IMR-90 (cell line): ENCODE measurements at regions not wholly inside any gene's neighbourhood (a gene's known extent, or its start where the extent isn't known, plus 50 kb on each side); places are given as distances from the start of the nearest gene placed in this dataset.

ENCODE experiments used
- ATAC-seq: fragments of 200-7000 bp; cut with Tn5 transposase; 2 replicates; pipeline ENCODE4 v1.9.1; 2020; ENCODE audit warnings: low read depth, mild to moderate bottlenecking, moderate library complexity
- BruUV-seq: library from RNA; stranded (reverse); fragments of 400-500 nt; replicated peaks from 2 replicates; lab custom pipeline; 2021; lab: Mats Ljungman, UMichigan
- CTCF ChIA-PET: fragments of 300-600 bp; formaldehyde crosslinking; extraction: SDS; loops from one replicate; lab custom pipeline; 2021; ENCODE audit warnings: antibody characterized with exemption; lab: Yijun Ruan, JAX
- POLR2A ChIA-PET: fragments of 300-600 bp; sonication (Branson Sonifier 250); formaldehyde crosslinking; loops from one replicate; lab custom pipeline; 2022; ENCODE audit warnings: antibody characterized with exemption; ENCODE audit not compliant: unreplicated experiment; lab: Charles Lee
- DNase-seq: peaks from one replicate; pipeline ENCODE4 v3.0.0; 2013
- H2AFZ ChIP-seq: replicated peaks from 2 replicates; pipeline ENCODE3; 2013; ENCODE audit warnings: low read length, mild to moderate bottlenecking; ENCODE audit not compliant: poor library complexity
- H2AK5ac ChIP-seq: 2 replicates; pipeline ENCODE4 v1.6.1; 2013; ENCODE audit warnings: low read depth, low read length, inconsistent platforms
- H2AK9ac ChIP-seq: replicated peaks from 2 replicates; pipeline ENCODE3; 2013; ENCODE audit warnings: mild to moderate bottlenecking, low read depth, low read length, moderate library complexity; ENCODE audit not compliant: poor library complexity
- H2BK120ac ChIP-seq: 2 replicates; pipeline ENCODE4 v1.6.1; 2013; ENCODE audit warnings: low read depth, low read length, inconsistent platforms
- H2BK15ac ChIP-seq: 3 replicates; pipeline ENCODE4 v1.6.1; 2013; ENCODE audit warnings: low read depth, low read length, inconsistent platforms
- H2BK20ac ChIP-seq: 2 replicates; pipeline ENCODE4 v1.6.1; 2013; ENCODE audit warnings: low read depth, mild to moderate bottlenecking, inconsistent platforms, low read length, moderate library complexity
- H2BK5ac ChIP-seq: 2 replicates; pipeline ENCODE4 v1.6.1; 2013; ENCODE audit warnings: mild to moderate bottlenecking, low read depth, low read length, inconsistent platforms; ENCODE audit not compliant: poor library complexity, severe bottlenecking
- H3K14ac ChIP-seq: replicated peaks from 2 replicates; pipeline ENCODE4 v1.6.1; 2013; ENCODE audit warnings: low read depth, low read length, inconsistent platforms
- H3K18ac ChIP-seq: 2 replicates; pipeline ENCODE4 v1.6.1; 2013; ENCODE audit warnings: low read depth, low read length, control low read depth
- H3K23ac ChIP-seq: 2 replicates; pipeline ENCODE4 v1.6.1; 2013; ENCODE audit warnings: low read depth, low read length, inconsistent platforms
- H3K27ac ChIP-seq: 2 replicates; pipeline ENCODE4 v1.5.1; 2013; ENCODE audit warnings: mild to moderate bottlenecking, control low read depth, low read length; ENCODE audit not compliant: insufficient read depth
- H3K27me3 ChIP-seq: 2 replicates; pipeline ENCODE4 v1.6.1; 2013; ENCODE audit warnings: low read length; ENCODE audit not compliant: control insufficient read depth, insufficient read depth
- H3K36me3 ChIP-seq: 2 replicates; pipeline ENCODE4 v1.6.1; 2013; ENCODE audit warnings: low read length, mixed read lengths; ENCODE audit not compliant: control insufficient read depth, insufficient read depth
- H3K4ac ChIP-seq: 2 replicates; pipeline ENCODE4 v1.6.1; 2013; ENCODE audit warnings: low read depth, low read length, inconsistent platforms
- H3K4me1 ChIP-seq: 2 replicates; pipeline ENCODE4 v1.6.1; 2013; ENCODE audit warnings: low read length, mixed read lengths; ENCODE audit not compliant: control insufficient read depth, insufficient read depth
- H3K4me2 ChIP-seq: 2 replicates; pipeline ENCODE4 v1.6.1; 2013; ENCODE audit warnings: low read depth, mild to moderate bottlenecking, control low read depth, low read length, moderate library complexity
- H3K4me3 ChIP-seq: 2 replicates; pipeline ENCODE4 v1.5.1; 2013; ENCODE audit warnings: low read depth, mild to moderate bottlenecking, control low read depth, low read length, moderate library complexity; ENCODE audit not compliant: insufficient read depth
- H3K56ac ChIP-seq: 2 replicates; pipeline ENCODE4 v1.6.1; 2013; ENCODE audit warnings: low read length, inconsistent platforms; ENCODE audit not compliant: insufficient read depth; ENCODE audit errors: extremely low read depth
- H3K79me1 ChIP-seq, 2 experiments: 2 replicates each; pipeline ENCODE4 v1.6.1; 2013; ENCODE audit warnings: low read length in 2 of 2, inconsistent platforms in 1 of 2, low read depth in 1 of 2
- H3K9ac ChIP-seq: 2 replicates; pipeline ENCODE4 v1.6.1; 2013; ENCODE audit warnings: low read depth, low read length, control low read depth
- H3K9me1 ChIP-seq: 2 replicates; pipeline ENCODE4 v1.6.1; 2013; ENCODE audit warnings: low read length, inconsistent platforms; ENCODE audit not compliant: insufficient read depth
- H3K9me3 ChIP-seq: 2 replicates; pipeline ENCODE4 v1.6.1; 2013; ENCODE audit warnings: low read length; ENCODE audit not compliant: control insufficient read depth, insufficient read depth
- H4K20me1 ChIP-seq: 2 replicates; pipeline ENCODE4 v1.6.1; 2013; ENCODE audit warnings: low read length, inconsistent platforms; ENCODE audit not compliant: insufficient read depth
- H4K5ac ChIP-seq: 2 replicates; pipeline ENCODE4 v1.6.1; 2013; ENCODE audit warnings: mild to moderate bottlenecking, low read depth, low read length, control low read depth
- H4K8ac ChIP-seq, 2 experiments: 2 replicates each; pipeline ENCODE4 v1.6.1; 2013; ENCODE audit warnings: low read depth in 2 of 2, low read length in 2 of 2, control low read depth in 1 of 2, inconsistent platforms in 1 of 2
- H4K91ac ChIP-seq: 2 replicates; pipeline ENCODE4 v1.6.1; 2013; ENCODE audit warnings: low read depth, low read length, inconsistent platforms; ENCODE audit not compliant: insufficient read depth
- BHLHE40 ChIP-seq: fragments of 150-350 bp; IDR thresholded peaks from 2 replicates; pipeline ENCODE4 v1.6.1; 2016; ENCODE audit warnings: mild to moderate bottlenecking, low read depth, low read length
- CEBPB ChIP-seq: IDR thresholded peaks from 2 replicates; pipeline ENCODE4 v1.6.1; 2012; ENCODE audit warnings: low read depth, low read length, improper control_type of control experiment
- CHD1 ChIP-seq: IDR thresholded peaks from 2 replicates; pipeline ENCODE4 v1.6.1; 2012; ENCODE audit warnings: low read depth, low read length, improper control_type of control experiment
- CTCF ChIP-seq: conservative IDR thresholded peaks from 2 replicates; pipeline ENCODE4 v1.5.1; 2012; ENCODE audit warnings: mild to moderate bottlenecking, low read depth, low read length, improper control_type of control experiment
- FOS ChIP-seq: fragments of 150-350 bp; IDR thresholded peaks from 2 replicates; pipeline ENCODE4 v1.6.1; 2016; ENCODE audit warnings: low read depth, low read length
- MAFK ChIP-seq: IDR thresholded peaks from 2 replicates; pipeline ENCODE4 v1.6.1; 2012; ENCODE audit warnings: low read depth, low read length, improper control_type of control experiment
- MXI1 ChIP-seq: IDR thresholded peaks from 2 replicates; pipeline ENCODE4 v1.6.1; 2012; ENCODE audit warnings: low read depth, mild to moderate bottlenecking, low read length, moderate library complexity, borderline replicate concordance
- NFE2L2 ChIP-seq: fragments of 150-350 bp; IDR thresholded peaks from 2 replicates; pipeline ENCODE4 v1.6.1; 2016; ENCODE audit warnings: low read depth, mild to moderate bottlenecking, low read length
- POLR2A ChIP-seq: IDR thresholded peaks from 2 replicates; pipeline ENCODE4 v1.6.1; 2012; ENCODE audit warnings: mild to moderate bottlenecking, low read depth, low read length
- RCOR1 ChIP-seq: IDR thresholded peaks from 2 replicates; pipeline ENCODE4 v1.6.1; 2012; ENCODE audit warnings: mild to moderate bottlenecking, low read length, improper control_type of control experiment; ENCODE audit not compliant: insufficient replicate concordance
- RFX5 ChIP-seq: IDR thresholded peaks from 2 replicates; pipeline ENCODE4 v1.8.0; 2012; ENCODE audit warnings: low read depth, mild to moderate bottlenecking, low read length, moderate library complexity
- USF2 ChIP-seq: fragments of 150-350 bp; IDR thresholded peaks from 2 replicates; pipeline ENCODE4 v1.6.1; 2017; ENCODE audit warnings: mild to moderate bottlenecking, antibody characterized with exemption, low read length, low read depth
- WGBS, 2 experiments: methylation state at CpG; one replicate each; pipeline versions ENCODE4 v1.1.5 to v1.1.7; 2013; ENCODE audit warnings: missing lambda C conversion rate in 2 of 2; ENCODE audit not compliant: insufficient read length in 1 of 2; ENCODE audit errors: extremely low coverage in 2 of 2; 5-methylcytosine and 5-hydroxymethylcytosine counted together
- dilution Hi-C: fragments of 300-500 bp; cut with HindIII; formaldehyde crosslinking; loops from one replicate; pipeline ENCODE4 v1.14.3; 2018; ENCODE audit warnings: low sequenced_read_pairs; ENCODE audit not compliant: unreplicated experiment
- in situ Hi-C: fragments of 300-500 bp; cut with MboI; formaldehyde crosslinking; loops from 3 replicates; pipeline ENCODE4 v1.14.3; 2019; ENCODE audit warnings: low sequenced_read_pairs, inconsistent platforms, mixed read lengths
- intact Hi-C: fragments of 100-400 bp; cut with micrococcal nuclease; formaldehyde crosslinking; loops from 2 replicates; pipeline ENCODE4 v1.10.0; 2022
- TF ChIP-seq, protein P1 (sequence below): fragments of 150-350 bp; IDR thresholded peaks from 2 replicates; pipeline ENCODE4 v1.6.1; 2016; ENCODE audit warnings: low read depth, mild to moderate bottlenecking, low read length, moderate library complexity, borderline replicate concordance

- WGBS, 2 experiments, result no CpG with 5 or more reads among the region's 1 CpG
- ATAC-seq (no peak), DNase-seq (no peak)
- no peaks in the 10 kb centered on the region for H4K20me1 ChIP-seq
- H4K5ac ChIP-seq, result no peak overlapping the region
- dilution Hi-C loops (no loop called here), in situ Hi-C loops (no loop called here), intact Hi-C loops (loop anchor here (5.0 kb wide), 2 partner anchors 78 to 98 kb away; no protein-coding TSS in a partner anchor)
- no peak overlapping the region for H3K23ac ChIP-seq
- CTCF ChIA-PET, result no interaction called here
- no peak overlapping the region for H2AK5ac ChIP-seq
- TF ChIP-seq CTCF, result no peak
- TF ChIP-seq RCOR1, result no peak
- no peak for TF ChIP-seq MAFK
- no peak for TF ChIP-seq CEBPB
- TF ChIP-seq, protein P1, sequence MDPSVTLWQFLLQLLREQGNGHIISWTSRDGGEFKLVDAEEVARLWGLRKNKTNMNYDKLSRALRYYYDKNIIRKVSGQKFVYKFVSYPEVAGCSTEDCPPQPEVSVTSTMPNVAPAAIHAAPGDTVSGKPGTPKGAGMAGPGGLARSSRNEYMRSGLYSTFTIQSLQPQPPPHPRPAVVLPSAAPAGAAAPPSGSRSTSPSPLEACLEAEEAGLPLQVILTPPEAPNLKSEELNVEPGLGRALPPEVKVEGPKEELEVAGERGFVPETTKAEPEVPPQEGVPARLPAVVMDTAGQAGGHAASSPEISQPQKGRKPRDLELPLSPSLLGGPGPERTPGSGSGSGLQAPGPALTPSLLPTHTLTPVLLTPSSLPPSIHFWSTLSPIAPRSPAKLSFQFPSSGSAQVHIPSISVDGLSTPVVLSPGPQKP, result no peak
- no peak for TF ChIP-seq FOS
- TF ChIP-seq USF2, result no peak
- TF ChIP-seq CHD1, result no peak
- TF ChIP-seq RFX5, result no peak
- TF ChIP-seq POLR2A, result no peak
- no peak for TF ChIP-seq MXI1
- no peak for TF ChIP-seq NFE2L2
- TF ChIP-seq BHLHE40, result no peak
- 0 out of 4 replicates have a peak, but pooled peaks cover 0 to 3% of the 10 kb centered on the region in 2 experiments for H3K79me1 ChIP-seq
- no peak overlapping the region for H2AFZ ChIP-seq
- BruUV-seq, result no TSS peak
- H3K4me3 ChIP-seq, result no peak overlapping the region
- H3K9ac ChIP-seq, result no peak overlapping the region
- H3K36me3 ChIP-seq, result no peaks in the 10 kb centered on the region
- POLR2A ChIA-PET, result no interaction called here
- peak overlapping the region; percentile 36; the same call in 1 of the 2 replicates for H2BK120ac ChIP-seq
- H3K27ac ChIP-seq, result no peak overlapping the region
- H2BK20ac ChIP-seq, result no peak overlapping the region
- peaks cover 12% of the 10 kb centered on the region for H3K4me1 ChIP-seq
- H3K56ac ChIP-seq, result no peak overlapping the region
- 0 out of 2 replicates have a peak overlapping the region, but pooled peaks have one; percentile 7 for H4K91ac ChIP-seq
- no peaks in the 10 kb centered on the region for H3K27me3 ChIP-seq
- no peak overlapping the region for H3K4me2 ChIP-seq
- no peak overlapping the region for H3K18ac ChIP-seq
- no peak overlapping the region for H4K8ac ChIP-seq
- peak overlapping the region; percentile 18; the same call in 1 of the 3 replicates for H2BK15ac ChIP-seq
- no peaks in the 10 kb centered on the region for H3K9me3 ChIP-seq
- no peak overlapping the region for H3K14ac ChIP-seq
- no peak overlapping the region for H2BK5ac ChIP-seq
- no peak overlapping the region for H2AK9ac ChIP-seq
- peaks cover 8% of the 10 kb centered on the region for H3K9me1 ChIP-seq
- no peak overlapping the region; the same call in 1 of the 2 replicates for H3K4ac ChIP-seq
Measured at GRCh38 chr7:22660293-22660692, 66.7 kb upstream of the IL6 start.
